Activated CD8-positive, alpha-beta memory T cell treated with anti-CD3 and anti-CD28 coated beads, Interleukin-2, amount 50 U/mL, for 24 hours (primary cell): ENCODE measurements at regions not wholly inside any gene's neighbourhood (a gene's known extent, or its start where the extent isn't known, plus 50 kb on each side); places are given as distances from the start of the nearest gene placed in this dataset.
"Not testable (repeated sequence)": the region's sequence is repeated elsewhere in the genome, so short reads cannot be mapped to it uniquely, and the experiment has no call there.

Experiments used
- DNase-seq: peaks from one replicate; pipeline ENCODE4 v3.0.0-alpha.2; 2020; ENCODE audit errors: extremely low read depth

DNA sequence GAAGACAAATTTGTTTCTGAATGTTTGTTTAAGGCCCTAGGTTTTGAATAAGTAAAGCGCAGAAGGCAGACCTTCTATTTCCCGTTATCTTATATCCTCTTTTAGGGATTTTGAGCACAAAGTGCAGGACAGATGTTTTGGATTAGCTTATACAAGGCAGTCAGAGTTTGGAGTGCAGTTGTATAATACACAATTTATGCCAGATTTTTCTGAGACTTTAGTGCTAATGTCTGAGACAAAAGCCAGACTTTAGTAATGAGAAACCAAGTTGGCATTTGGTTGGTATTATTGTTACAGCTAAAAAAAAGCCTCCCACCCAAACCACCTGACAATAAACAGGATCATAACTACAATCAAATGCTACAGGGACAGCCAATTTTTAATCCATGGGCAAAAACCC lies 309.9 kb upstream of the SATB1 start:
- no peak for DNase-seq

DNA sequence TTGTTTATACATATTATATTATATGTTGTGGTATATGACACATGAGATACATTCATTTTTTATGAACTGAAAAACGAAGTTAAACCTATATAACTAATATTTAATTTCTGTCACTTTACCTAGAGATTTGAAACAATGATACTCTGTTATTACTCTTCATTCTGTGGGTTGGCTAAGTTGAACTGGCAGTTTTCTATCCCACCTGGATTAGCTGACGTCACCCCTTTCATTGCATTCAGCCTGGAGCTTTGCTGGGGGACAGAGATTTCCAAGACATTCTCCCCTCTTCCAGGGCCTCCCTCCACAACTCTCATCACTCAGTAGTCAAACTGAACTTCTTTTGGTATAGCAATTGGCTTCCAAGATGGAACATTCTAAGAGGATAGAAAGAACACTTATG lies 309.2 kb upstream of the SATB1 start:
- no peak for DNase-seq

DNA sequence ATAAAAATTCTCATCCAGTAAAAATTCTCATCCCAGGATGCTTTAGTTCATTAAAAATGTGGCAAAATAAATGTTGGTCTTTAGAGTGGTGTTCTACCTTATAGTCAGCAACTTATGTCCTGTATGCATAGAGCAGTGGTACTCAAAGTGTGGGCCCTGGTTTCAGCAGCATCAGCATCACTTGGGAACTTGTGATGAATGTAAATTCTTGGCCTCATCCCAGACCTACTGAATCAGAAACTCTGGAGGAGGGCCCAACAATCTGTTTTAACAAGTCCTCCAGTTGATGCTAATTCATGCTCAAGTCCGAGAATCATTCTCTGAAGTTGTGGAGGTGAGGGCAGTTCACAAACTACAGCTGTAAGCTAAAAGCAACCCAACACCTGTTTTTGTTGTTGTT lies 307.3 kb upstream of the SATB1 start:
- DNase-seq = no peak

DNA sequence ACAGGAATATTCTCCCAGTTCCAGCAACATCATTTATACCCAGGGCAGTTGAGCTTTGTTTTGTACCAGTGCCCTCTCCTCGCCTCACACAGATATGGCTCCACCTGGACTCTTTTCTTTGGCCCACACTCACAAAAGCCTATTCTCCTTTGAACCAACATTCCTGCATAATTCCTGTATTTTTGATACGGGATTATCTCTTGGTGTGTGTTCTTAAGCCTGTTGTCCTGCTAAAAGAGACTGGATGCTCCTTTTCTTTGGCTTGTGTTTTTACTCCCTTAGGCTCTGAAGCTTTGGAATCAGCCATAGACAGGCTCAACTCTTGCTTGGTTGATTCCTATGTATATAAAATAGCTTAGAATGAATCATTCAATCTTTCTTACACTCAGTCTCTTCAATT lies 305.4 kb upstream of the SATB1 start:
- no peak for DNase-seq

DNA sequence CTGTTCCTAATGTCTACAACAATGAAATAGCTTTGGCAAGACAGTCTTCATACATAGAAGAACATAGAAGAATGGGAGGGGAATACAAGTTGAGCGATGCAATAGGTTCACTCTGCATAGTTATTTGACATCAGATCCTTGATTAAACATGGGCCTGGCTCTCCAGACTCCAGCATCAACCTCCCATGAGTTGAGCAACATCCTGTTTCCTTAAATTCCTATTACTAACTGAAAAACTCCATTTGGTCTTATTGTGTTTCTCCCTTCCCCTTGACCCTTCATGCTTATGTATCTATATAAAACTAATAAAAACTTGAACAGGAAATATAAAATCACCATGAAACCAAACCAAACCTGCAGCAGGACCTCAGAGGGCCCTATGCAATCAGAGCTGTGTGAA lies 304.5 kb upstream of the SATB1 start:
- DNase-seq = no peak

DNA sequence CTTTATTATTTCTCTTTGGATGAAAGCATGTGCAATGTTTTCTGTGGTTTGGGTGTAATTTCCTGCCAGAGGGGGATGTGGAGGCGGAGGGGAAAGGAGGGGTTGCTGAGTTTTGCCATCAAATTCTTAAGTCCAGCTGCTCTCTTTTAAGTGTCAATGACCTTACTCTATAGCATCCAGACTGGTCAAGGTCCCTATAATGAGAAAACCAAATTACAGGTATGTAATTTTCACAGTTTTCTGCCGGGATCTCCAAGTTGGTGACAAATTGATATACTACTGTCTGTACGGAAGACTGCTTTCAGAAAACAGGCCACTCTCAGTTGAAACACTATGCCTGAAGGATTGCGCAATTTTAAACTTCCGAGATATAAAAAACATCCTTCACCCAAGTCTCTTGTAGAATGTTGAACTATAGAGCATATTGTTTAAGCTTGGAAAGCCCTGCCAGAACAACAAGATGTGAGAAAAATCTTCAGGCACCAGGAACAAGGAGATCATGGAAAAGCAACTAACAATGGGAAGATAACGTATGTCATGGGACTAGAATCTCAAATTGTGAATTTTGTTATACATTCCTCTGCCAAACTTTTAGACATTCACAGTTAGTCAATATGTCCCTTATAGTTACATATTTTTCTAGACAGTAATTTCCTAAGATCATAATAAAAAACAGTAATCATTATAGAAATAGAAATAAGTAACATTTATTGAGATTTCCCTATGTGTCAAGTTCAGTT lies 300.7 kb upstream of the SATB1 start:
- no peak for DNase-seq

DNA sequence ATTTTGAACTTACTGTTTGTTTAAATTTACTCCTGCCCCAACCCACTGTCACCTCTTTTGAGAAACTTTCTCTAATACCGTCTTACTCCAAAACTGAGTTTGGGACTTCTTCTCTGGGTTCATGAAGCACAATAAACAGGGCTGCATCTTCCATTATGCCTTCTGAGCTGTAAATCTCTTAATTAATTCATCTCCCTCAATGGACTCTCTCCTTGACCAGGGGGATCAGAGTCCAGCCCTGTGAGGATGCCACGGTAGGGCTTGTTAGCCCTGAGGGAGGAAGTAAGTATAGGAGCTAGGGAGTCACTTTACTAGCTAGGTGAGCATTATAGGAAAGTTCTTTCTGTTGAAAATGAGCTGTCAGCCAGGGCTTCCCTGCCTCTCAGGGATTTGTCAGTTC lies 299.3 kb upstream of the SATB1 start:
- no peak for DNase-seq

DNA sequence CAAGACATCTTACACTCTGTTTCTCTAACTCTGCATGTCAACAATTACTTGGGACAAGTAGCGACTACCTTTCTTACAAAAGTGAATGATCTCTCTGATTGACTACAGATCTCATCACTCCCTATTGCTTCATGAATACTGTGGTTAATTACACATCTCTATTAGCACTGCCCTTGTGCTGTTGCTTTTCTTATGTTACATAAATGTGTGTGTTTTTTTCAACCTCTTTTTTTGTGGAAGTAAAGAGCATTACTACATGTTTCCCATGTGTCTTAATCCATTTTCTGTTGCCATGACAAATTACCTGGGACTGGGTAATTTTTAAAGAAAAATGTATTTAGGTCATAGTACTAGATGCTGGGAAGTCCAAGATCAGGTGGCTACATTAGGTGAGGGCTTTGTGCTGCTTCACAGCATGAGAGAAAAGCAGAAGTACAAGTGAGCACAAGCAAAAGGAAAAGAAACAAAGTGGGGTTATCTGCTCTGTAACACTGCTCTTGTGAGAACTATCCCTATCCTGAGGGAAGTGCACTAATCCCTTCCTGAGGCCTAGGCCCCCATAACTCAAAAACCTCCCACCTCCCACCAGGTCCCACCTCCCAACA lies 298.2 kb upstream of the SATB1 start:
- no peak for DNase-seq

DNA sequence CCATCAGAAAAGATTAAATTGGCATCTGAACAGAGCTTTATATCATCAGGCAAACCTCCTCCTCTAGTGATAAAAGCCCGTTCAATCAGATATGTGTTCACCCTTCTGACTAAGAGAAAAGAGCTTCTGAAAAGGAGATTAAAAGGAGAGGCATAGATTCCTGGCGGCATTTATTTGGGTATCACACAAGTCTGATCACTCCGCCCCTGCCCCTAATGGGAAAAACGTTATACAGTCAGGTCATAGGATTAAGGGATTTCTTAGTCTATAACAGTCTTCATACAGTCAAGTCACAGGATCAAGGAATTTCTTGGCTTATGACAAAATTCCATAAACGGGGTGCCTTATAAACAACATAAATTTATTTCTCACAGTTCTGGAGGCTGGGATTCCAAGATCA lies 295.4 kb upstream of the SATB1 start:
- DNase-seq = no peak

DNA sequence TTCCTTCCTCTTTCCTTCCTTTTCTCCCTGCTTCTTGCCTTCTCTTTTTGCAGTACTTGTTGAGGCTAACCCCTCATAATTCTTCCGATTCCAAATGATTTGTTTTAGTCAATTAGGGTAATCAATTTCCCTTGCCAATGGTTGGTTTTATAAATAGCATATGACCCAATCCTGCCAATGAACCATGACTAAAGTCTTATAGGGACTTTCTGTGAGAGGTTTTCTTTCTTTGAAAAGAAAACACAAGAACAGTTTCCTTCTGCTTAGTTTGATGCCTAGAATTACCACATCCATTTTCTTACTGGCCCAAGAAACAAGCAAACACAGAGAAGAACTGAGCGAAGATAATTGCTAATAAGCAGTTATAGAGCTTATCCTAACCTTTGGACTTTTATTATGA lies 292.5 kb upstream of the SATB1 start:
- no peak for DNase-seq

DNA sequence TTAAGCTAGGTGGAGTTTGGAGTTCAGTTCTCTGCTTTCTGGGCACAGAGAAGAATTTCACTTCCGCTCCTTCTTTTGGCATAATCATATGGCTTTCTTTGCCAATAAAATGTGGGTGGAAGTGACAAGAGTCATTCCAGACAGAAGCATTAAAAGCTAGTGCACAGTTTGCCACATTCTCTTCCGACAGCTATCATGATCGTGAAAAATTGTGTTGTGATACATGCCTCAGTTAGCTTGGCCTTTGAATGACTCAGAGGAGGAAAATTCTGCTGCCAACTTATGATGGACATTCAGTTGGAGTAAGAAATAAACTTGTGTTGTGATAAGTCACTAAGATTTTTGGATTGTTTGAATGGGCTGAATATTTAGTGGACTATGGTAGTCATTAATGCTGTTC lies 291.7 kb upstream of the SATB1 start:
- no peak for DNase-seq

DNA sequence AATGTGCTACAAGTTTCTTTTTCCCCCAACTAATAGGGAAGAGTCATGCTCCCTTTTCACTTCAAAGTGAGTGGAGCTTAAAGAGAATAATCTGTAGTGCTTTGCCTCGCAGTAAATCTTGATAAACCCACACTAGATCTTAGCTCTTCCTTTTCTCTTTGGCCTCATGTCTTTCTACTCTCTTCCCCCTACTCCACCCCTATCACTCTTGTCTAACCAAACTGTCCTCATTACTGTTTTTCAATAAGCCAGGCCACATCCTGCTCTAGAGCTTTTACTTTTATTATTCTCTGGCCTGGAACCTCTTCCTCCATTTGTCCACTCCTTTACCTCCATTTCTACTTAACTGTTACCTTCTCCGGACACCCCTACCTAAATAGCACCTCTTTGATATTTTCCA lies 291.0 kb upstream of the SATB1 start:
- no peak for DNase-seq

DNA sequence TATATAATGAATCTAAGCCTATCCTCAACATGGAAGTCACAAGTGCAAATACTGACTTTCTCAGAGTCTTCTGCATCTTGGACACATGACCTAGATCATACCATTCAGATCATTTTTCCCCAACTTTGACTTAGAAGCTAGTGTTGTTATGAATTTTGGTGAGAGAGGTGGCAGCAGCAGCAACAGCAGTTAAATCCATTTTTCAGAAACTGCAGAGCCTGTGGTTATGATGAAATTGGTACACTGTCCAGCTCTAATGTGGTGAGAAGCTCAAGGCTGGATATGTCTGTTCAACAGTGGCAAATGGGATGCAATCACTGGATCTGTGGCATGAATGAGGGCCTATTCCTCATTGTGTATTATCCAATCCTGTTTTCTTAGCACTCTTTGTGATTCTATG lies 290.1 kb upstream of the SATB1 start:
- DNase-seq = no peak

DNA sequence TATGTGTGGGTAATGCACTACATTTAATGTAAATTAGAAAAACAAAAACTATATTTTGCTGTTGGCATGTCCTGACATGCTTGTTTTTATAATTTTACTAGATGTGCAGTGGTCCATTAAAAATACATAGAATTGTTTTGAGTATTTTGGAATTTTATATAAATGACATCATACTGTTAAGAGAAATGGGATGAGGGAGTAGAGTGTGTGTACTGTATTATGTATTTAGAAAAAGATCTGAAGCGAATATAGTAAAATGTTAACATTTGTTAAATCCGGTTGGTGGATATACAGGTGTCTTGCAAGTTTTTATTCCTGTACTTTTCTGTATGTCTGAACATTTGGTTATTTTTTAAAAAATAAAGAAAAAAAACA lies 288.4 kb upstream of the SATB1 start:
- no peak for DNase-seq

DNA sequence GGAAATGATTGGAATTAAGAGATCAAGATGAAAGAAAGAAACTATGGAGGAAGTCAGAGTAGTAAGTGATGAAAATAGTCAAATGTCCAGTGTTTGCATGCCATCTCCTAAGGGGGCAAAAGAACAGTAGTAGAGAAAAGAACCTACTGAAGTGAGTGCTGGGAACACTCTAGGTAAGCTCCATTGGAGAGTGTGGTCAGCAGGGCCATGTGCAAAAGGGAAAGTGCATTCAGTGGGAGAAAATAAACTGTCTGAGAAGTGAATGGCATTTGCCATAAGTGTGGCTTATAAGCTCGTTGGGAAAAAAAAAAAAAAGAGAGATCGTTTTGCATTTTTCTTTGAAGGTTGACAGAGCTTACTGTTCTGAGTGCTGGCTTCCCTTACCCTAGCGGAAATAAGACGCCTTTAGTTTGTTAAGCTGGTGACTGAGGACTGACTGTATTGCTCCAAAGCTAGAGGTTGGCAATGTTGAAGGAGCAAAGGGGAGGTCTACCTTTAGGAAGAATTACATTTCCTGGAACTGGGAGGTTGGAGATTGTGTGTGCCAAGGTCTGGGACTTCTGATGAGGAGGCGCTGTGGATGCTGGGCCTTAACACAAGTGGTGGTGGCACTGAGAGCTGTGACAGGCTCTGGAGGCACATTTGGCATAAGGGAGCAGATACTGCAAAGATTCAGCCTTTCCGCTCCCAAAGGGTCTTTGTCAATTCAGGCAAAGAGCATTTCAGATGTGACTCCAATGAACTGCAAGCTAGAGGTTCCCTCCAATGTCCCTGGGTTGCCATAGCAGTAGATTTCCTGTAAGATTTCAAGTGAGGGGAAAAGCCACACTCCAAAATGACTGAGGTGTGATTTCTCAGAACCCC lies 287.8 kb upstream of the SATB1 start:
- DNase-seq = no peak

DNA sequence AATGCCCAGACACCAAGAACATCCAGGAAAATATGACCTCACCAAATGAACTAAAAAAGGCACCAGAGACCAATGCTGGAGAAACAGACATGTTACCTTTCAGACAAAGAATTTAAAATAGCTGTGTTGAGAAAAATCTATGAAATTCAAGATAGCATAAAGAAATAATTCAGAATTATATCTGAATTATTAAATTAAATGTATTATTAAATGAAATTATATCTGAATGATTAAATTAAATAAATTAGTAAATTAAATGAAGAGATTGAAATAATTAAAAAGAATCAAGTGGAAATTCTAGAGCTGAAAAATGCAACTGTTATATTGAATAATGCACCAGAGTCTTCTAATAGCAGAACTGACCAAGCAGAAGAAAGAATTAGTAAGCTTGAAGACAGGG lies 279.2 kb upstream of the SATB1 start:
- DNase-seq = no peak

DNA sequence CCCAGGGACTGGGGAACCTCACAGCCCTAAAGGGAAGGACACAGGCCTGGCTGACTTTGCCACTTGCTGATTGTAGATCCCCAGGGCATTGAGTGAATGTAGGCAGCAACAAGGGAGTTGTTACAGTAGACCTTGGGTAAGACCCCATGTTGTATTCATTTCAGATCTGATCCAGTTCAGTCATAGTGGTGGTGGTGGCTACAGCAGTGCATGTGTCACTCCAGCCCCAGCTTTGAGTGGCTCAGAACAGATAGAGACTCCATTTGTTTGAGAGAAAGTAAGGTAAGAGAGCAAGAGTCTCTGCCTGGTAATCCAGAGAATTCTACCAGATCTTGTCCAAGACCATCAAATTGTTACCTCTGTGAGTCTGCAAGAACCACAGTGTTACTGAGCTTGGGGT lies 278.7 kb upstream of the SATB1 start:
- DNase-seq = no peak

DNA sequence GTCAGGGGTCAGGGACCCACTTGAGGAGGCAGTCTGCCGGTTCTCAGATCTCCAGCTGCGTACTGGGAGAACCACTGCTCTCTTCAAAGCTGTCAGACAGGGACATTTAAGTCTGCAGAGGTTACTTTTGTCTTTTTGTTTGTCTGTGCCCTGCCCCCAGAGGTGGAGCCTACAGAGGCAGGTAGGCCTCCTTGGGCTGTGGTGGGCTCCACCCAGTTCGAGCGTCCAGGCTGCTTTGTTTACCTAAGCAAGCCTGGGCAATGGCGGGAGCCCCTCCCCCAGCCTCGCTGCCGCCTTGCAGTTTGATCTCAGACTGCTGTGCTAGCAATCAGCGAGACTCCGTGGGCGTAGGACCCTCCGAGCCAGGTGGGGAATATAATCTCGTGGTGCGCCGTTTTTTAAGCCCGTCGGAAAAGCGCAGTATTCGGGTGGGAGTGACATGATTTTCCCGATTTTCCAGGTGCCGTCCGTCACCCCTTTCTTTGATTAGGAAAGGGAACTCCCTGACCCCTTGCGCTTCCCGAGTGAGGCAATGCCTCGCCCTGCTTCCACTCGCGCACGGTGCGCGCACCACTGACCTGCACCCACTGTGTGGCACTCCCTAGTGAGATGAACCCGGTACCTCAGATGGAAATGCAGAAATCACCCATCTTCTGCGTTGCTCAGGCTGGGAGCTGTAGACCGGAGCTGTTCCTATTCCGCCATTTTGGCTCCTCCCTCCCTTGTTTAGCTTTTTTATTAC lies 268.6 kb upstream of the SATB1 start:
- DNase-seq = not testable (repeated sequence)

DNA sequence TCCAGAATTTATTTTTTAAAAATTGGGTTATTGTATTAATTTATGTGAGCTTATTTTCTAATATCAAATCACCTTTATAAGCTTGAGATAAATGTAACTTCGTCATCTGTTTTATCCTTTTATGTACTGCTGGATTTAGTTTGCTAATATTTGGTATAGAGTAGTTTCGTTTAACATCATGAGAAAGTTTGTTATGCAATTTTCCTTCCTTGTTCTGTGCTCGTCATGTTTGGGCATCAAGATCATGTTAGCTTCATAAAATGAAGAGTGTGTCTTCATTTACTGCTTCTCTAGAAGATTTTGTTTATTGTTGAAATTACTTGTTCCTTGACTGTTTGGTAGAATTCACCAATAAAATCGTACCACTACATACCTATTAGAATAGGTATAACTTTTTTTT lies 262.1 kb upstream of the SATB1 start:
- DNase-seq = no peak

DNA sequence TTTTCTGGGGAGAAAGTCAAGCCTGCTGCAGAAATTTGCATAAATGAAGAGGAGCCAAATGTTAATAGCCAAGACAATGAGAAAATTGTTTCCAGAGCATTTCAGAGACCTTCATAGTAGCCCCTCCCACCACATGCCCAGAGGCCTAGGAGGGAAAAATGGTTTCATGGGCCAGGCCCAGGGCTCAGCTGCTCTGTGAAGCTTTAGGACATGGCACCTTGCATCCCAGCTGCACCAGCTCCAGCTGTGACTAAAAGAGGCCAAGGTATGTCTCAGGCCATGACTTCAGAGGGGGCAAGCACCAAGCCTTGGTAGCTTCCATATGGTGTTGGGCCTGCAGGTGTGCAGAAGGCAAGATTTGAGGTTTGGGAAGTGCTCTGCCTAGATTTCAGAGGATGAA lies 258.8 kb upstream of the SATB1 start:
- DNase-seq = no peak

DNA sequence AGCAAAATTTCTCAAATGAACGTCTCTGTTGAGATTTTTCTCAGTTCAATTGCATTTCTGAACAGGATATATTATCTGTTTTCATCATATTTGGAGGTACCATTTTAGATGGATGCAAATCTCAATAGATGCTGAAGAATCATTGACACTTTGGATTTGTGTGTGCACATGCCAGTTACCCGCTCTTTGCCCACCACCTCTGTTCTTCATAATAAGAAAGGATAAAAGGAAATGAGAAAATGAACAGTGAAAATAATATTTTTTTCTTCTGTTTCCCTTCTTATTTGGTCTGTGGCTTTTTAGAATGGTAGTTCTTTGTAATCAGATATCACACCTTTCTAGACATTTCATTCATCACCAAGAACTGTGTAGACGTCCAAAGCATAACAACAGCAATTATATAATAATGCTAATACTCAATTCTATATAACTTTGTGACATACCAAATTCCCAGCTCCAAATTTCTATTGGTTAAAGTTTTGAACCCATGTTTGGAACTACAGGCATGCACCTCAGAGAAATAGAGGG lies 256.7 kb upstream of the SATB1 start:
- DNase-seq = no peak

DNA sequence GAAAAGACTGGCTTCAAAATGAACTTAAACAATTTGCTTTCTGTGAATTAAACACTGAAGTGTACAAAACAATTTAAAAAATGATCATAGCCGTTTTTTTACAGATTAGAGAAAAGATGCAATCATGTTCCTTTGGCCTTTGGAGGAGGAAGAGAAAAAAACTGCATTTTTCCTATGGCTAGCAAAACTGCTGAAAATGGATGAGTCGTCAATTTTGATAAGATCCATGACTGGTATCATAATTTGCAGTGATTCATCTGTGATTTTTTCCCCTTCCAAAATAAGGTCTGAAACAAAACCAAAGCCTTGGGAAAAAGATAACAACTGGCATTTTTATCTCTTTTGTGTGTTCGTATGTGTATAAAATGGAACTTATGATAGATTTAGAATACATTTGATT lies 255.6 kb upstream of the SATB1 start:
- DNase-seq = no peak
